IPS DF 6.9 (cell line): ENCODE measurements at regions not wholly inside any gene's neighbourhood (a gene's known extent, or its start where the extent isn't known, plus 50 kb on each side); places are given as distances from the start of the nearest gene placed in this dataset.

Experiments
- DNase-seq: peaks from one replicate; pipeline ENCODE4 v3.0.0-alpha.2; 2013; ENCODE audit warnings: low read depth, low spot score
- H3K27ac ChIP-seq: one replicate; pipeline ENCODE4 v1.5.1; 2013; ENCODE audit warnings: low read length, control low read depth
- H3K27me3 ChIP-seq: 2 replicates; pipeline ENCODE4 v1.6.1; 2013; ENCODE audit warnings: mild to moderate bottlenecking, low read length; ENCODE audit not compliant: control insufficient read depth, insufficient read depth
- H3K36me3 ChIP-seq: 2 replicates; pipeline ENCODE4 v1.6.1; 2013; ENCODE audit warnings: low read length; ENCODE audit not compliant: control insufficient read depth, insufficient read depth
- H3K4me1 ChIP-seq: 2 replicates; pipeline ENCODE4 v1.6.1; 2013; ENCODE audit warnings: low read length; ENCODE audit not compliant: control insufficient read depth, insufficient read depth
- H3K4me3 ChIP-seq: 2 replicates; pipeline ENCODE4 v1.5.1; 2013; ENCODE audit warnings: mild to moderate bottlenecking, low read length
- H3K9me3 ChIP-seq: 2 replicates; pipeline ENCODE4 v1.6.1; 2013; ENCODE audit warnings: low read length, inconsistent platforms; ENCODE audit not compliant: control insufficient read depth, insufficient read depth
- WGBS: extraction: QIAGEN DNeasy Blood & Tissue Kit; methylation state at CpG from one replicate; pipeline ENCODE4 v1.1.7; 2013; ENCODE audit warnings: mixed read lengths, missing lambda C conversion rate; ENCODE audit not compliant: insufficient read length, insufficient coverage; 5-methylcytosine and 5-hydroxymethylcytosine counted together

DNA sequence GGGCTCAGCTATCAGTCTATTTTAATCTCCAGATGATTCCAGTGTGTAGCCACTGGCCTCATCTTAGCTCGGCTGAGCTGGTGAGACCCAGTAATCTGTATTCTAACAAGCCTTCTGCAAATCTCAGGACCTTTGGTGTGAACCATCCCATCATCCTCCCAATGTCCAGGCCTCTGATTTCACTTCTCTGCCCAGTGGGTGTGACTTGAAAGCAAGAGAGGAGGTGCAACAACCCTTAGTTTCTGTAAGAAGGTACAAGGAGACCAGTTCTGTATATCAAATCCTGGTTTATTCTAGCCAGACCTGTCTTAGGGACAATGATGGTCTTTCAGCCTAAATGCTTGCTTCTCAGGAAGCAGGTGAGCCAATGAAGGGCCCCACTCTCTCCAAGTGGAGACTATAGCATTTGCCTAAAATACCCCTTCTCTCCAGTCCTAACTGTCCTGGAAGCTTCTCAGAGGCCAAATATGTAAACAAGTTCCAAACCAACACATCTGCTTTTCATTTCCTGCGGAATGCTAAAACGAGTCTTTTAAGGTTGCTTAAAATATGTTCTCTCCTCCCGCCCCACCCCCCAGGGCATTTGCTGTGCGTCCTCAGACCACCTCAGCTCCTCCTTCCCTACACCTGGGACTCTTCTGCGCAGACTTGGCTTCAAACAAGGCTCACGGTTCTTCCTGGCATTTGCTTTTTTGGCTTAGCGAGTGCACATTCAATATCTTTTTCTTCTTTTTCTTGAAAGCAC is 78.4 kb upstream of the FUT8 start:
- Histone ChIP-seq H3K9me3 (no peaks in the 10 kb centered on the region), H3K4me1 (peaks cover 8% of the 10 kb centered on the region), H3K4me3 (no peak overlapping the region), H3K27ac (no peak overlapping the region), H3K27me3 (peaks cover 26% of the 10 kb centered on the region), H3K36me3 (no peaks in the 10 kb centered on the region)
- no CpG with 5 or more reads among the region's 8 CpGs for WGBS
- no peak for DNase-seq

GRCh38 chr14:65334765-65335410 is 77.6 kb upstream of the FUT8 start:
- H3K4me1 ChIP-seq: peaks cover 8% of the 10 kb centered on the region
- WGBS: no CpG with 5 or more reads among the region's 8 CpGs
- peak; percentile 43 for DNase-seq

GRCh38 chr14:65335411-65335947 is 77.1 kb upstream of the FUT8 start:
- no peaks in the 10 kb centered on the region for H3K36me3 ChIP-seq
- peaks cover 26% of the 10 kb centered on the region for H3K27me3 ChIP-seq
- no peaks in the 10 kb centered on the region for H3K9me3 ChIP-seq
- DNase-seq: no peak
- WGBS: no CpG with 5 or more reads among the region's 4 CpGs
- peaks cover 8% of the 10 kb centered on the region for H3K4me1 ChIP-seq
- no peak overlapping the region for H3K4me3 ChIP-seq
- no peak overlapping the region for H3K27ac ChIP-seq

More at GRCh38 chr14:65334765-65335410, 77.6 kb upstream of the FUT8 start:
- Histone ChIP-seq H3K4me3 (no peak overlapping the region), H3K27me3 (peaks cover 26% of the 10 kb centered on the region), H3K27ac (no peak overlapping the region), H3K9me3 (no peaks in the 10 kb centered on the region), H3K36me3 (no peaks in the 10 kb centered on the region)

DNA sequence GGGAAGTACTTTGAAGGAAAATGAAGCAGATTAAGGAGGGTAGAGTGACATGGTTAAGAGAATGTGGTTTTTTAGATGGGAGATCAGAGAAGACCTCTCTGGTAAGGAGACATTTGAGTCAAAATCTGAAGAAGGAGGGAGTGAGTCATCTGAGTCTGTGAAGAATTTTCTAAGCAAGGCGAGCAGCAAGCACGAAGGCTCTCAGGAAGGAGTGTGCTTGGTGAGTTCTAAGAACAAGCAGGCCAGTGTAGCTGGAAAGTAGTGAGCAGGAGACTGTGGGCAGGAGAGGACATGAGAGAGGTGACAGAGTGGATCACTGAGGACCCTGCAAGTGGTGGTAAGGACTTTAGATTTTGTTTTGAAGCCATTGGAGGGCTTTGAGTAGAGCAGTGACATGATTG is 76.3 kb upstream of the FUT8 start:
- DNase-seq: no peak
- Histone ChIP-seq H3K4me1 (peaks cover 8% of the 10 kb centered on the region), H3K27ac (no peak overlapping the region), H3K4me3 (no peak overlapping the region), H3K36me3 (no peaks in the 10 kb centered on the region), H3K9me3 (no peaks in the 10 kb centered on the region), H3K27me3 (peaks cover 26% of the 10 kb centered on the region)
- no CpG with 5 or more reads among the region's 2 CpGs for WGBS

DNA sequence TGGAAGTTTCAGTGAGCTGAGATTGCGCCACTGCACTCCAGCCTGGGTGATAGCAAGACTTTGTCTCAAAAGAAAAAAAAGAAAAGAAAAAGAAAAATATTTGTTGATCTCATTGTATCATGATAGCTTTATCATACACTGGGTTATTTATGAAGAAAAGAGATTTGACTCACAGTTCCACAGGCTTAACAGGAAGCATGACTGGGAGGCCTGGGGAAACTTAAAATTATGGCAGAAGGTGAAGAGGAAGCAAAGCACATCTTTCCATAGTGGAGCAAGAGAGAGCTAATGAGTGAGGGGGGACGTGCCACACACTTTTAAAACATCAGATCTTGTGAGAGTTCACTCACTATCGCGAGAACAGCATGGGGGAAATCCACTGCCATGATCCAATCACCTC is 72.7 kb upstream of the FUT8 start:
- no CpG with 5 or more reads among the region's 4 CpGs for WGBS
- no peaks in the 10 kb centered on the region for H3K36me3 ChIP-seq
- peaks cover 16% of the 10 kb centered on the region for H3K27me3 ChIP-seq
- no peak overlapping the region for H3K4me3 ChIP-seq
- no peak overlapping the region for H3K27ac ChIP-seq
- no peak for DNase-seq
- peaks cover 2% of the 10 kb centered on the region; the same call in 1 of the 2 replicates for H3K4me1 ChIP-seq
- no peaks in the 10 kb centered on the region for H3K9me3 ChIP-seq

- Histone ChIP-seq H3K4me1 (no peaks in the 10 kb centered on the region), H3K9me3 (no peaks in the 10 kb centered on the region), H3K36me3 (no peaks in the 10 kb centered on the region), H3K27ac (no peak overlapping the region), H3K27me3 (no peaks in the 10 kb centered on the region), H3K4me3 (no peak overlapping the region)
- WGBS: no CpG with 5 or more reads among the region's 5 CpGs
- DNase-seq: no peak
These were observed 68.5 kb upstream of the FUT8 start for GRCh38 chr14:65344011-65344410.

DNA sequence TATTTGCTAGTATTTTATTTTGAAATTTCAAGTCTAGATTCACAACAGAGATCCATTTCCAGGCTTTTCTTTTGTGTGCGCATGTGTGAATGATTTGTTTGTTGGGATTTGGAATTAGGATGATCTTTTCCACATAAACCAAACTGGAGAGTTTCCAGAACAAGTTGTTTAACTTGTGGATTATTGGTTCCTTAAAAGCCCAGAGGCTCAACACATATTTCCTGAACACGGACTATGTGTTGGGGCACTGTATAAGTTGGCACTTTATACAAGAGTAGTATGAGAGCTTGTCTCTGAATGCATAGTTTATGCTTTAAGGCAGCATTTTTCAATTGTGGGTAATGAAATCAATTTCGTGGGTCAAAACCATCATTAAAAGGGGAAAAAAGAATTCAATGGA is 67.3 kb upstream of the FUT8 start:
- no CpG with 5 or more reads among the region's 3 CpGs for WGBS

GRCh38 chr14:65346474-65346873 is 66.1 kb upstream of the FUT8 start:
- no CpG with 5 or more reads among the region's 5 CpGs for WGBS
- Histone ChIP-seq H3K4me3 (no peak overlapping the region), H3K4me1 (no peaks in the 10 kb centered on the region), H3K27ac (no peak overlapping the region), H3K9me3 (no peaks in the 10 kb centered on the region), H3K36me3 (no peaks in the 10 kb centered on the region), H3K27me3 (no peaks in the 10 kb centered on the region)
- DNase-seq: no peak

More for the DNA sequence above, 67.3 kb upstream of the FUT8 start:
- H3K27me3 ChIP-seq: no peaks in the 10 kb centered on the region
- no peak overlapping the region for H3K4me3 ChIP-seq
- H3K9me3 ChIP-seq: no peaks in the 10 kb centered on the region
- DNase-seq: no peak
- H3K4me1 ChIP-seq: no peaks in the 10 kb centered on the region
- H3K27ac ChIP-seq: no peak overlapping the region
- H3K36me3 ChIP-seq: no peaks in the 10 kb centered on the region

GRCh38 chr14:65346895-65347294 is 65.6 kb upstream of the FUT8 start:
- no peaks in the 10 kb centered on the region for H3K27me3 ChIP-seq
- H3K36me3 ChIP-seq: no peaks in the 10 kb centered on the region
- H3K9me3 ChIP-seq: no peaks in the 10 kb centered on the region
- H3K4me1 ChIP-seq: no peaks in the 10 kb centered on the region
- H3K27ac ChIP-seq: no peak overlapping the region
- no CpG with 5 or more reads among the region's 5 CpGs for WGBS
- DNase-seq: no peak
- no peak overlapping the region for H3K4me3 ChIP-seq

DNA sequence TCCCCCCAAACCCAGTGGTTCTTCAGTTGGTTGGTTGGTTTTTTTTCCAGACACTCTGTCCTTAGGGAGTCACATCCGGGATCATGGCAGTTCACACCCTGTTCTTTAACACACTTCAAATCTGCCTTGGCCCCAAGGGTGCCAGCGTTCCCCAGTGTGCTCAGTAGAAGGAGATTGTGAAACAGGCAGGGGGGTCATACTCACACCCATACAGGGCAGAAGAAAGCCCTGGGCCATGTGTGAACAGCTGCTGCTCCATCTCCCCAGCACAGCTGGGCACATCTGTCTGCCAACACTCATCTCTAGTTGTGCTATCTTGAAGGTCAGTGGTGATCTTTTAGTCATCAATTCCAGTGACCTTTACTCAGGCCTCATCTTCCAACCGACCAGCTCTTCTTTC is 64.4 kb upstream of the FUT8 start:
- Histone ChIP-seq H3K36me3 (no peaks in the 10 kb centered on the region), H3K27ac (no peak overlapping the region), H3K9me3 (no peaks in the 10 kb centered on the region), H3K27me3 (no peaks in the 10 kb centered on the region), H3K4me1 (no peaks in the 10 kb centered on the region), H3K4me3 (no peak overlapping the region)
- DNase-seq: no peak
- no CpG with 5 or more reads among the region's 3 CpGs for whole genome bisulfite sequencing
